ENCODE measurements at regions not wholly inside any gene's neighbourhood (a gene's known extent, or its start where the extent isn't known, plus 50 kb on each side); places are given as distances from the start of the nearest gene placed in this dataset.

GRCh38 chr9:94504358-94504757 lies 50.5 kb upstream of the PCAT7 start:
- no peak for TF ChIP-seq CTCF (IDR thresholded peaks at IDR 0.05; ENCODE audit: low read length, missing control alignments)
- H3K4me3 ChIP-seq (replicated peaks; ENCODE audit: low read depth, low read length): no peak overlapping the region

More at GRCh38 chr9:94504358-94504757, 50.5 kb upstream of the PCAT7 start:
- DNase-seq (ENCODE audit: low read depth): no peak

Data from fibroblast of pulmonary artery (primary cell).